ENCODE measurements at regions not wholly inside any gene's neighbourhood (a gene's known extent, or its start where the extent isn't known, plus 50 kb on each side); places are given as distances from the start of the nearest gene placed in this dataset.

DNA sequence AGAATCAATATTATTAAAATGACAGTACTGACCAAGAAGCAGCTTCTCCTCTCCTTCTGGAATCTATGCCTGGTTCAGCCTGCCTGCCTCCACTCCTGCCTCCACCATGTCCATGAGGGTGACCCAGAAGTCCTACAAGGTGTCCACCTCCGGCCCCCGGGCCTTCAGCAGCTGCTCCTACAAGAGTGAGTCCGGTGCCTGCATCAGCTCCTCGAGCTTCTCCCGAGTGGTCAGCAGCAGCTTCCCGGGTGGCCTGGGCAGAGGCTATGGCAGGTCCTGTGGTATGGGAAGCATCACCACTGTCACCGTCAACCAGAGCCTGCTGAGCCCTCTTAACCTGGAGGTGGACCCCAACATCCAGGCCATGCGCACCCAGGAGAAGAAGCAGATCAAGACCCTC lies 822.4 kb upstream of the NEGR1 start:
- in situ Hi-C loops (cut with HindIII; ENCODE audit: low sequenced_read_pairs): no loop called here
- no peak overlapping the region for H3K4me3 ChIP-seq (ENCODE audit: low read depth, low read length)
- no peak for DNase-seq (ENCODE audit: low read depth, low spot score)
- TF ChIP-seq CTCF (IDR thresholded peaks at IDR 0.05; ENCODE audit: low read depth, low read length): no peak

- in situ Hi-C loops (cut with HindIII; ENCODE audit: low sequenced_read_pairs): no loop called here
- no peak for DNase-seq (ENCODE audit: low read depth, low spot score)
- no peak for TF ChIP-seq CTCF (IDR thresholded peaks at IDR 0.05; ENCODE audit: low read depth, low read length)
- H3K4me3 ChIP-seq (ENCODE audit: low read depth, low read length): no peak overlapping the region
Observed at GRCh38 chr1:73100216-73100615, 817.9 kb upstream of the NEGR1 start.

DNA sequence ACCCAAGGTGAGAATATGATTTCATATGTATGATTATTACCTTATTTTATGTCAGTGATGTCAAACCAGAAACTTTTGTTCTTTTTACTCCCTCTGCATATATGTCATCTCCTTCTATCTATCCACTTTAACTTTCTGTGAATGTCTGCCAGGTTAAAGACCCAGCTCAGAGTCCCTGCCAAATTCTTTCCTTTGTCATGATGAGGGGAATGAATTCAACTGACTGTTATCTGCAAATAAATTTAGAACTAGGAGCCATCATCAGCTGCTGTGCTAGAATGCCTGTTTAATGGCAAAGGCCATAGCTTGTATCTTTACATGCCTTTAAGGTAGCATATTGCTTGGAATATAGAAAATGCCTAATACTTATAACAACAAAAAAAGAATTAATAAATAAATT lies 815.6 kb upstream of the NEGR1 start:
- in situ Hi-C loops (cut with HindIII; ENCODE audit: low sequenced_read_pairs): no loop called here
- no peak for TF ChIP-seq CTCF (IDR thresholded peaks at IDR 0.05; ENCODE audit: low read depth, low read length)
- H3K4me3 ChIP-seq (ENCODE audit: low read depth, low read length): no peak overlapping the region
- DNase-seq (ENCODE audit: low read depth, low spot score): no peak

DNA sequence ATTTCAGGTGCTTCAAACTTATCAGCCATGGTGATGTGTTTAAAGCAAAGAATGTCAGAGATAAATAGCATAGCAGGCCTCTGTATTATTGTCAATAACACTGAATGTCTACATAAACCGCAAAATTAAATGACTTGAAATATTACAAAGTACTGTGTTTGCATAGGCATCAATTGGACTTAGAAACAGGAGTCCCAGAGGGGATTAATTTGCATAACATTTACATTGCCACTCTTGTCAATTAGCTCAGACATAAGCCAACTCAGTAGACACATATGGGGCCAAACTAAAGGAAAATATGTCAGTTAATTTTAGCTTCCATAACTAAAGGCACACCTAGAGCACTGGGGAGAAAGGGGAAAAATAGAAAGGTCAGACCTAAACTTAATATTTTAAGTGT lies 814.5 kb upstream of the NEGR1 start:
- in situ Hi-C loops (cut with HindIII; ENCODE audit: low sequenced_read_pairs): no loop called here
- DNase-seq (ENCODE audit: low read depth, low spot score): no peak
- TF ChIP-seq CTCF (IDR thresholded peaks at IDR 0.05; ENCODE audit: low read depth, low read length): no peak
- no peak overlapping the region for H3K4me3 ChIP-seq (ENCODE audit: low read depth, low read length)

DNA sequence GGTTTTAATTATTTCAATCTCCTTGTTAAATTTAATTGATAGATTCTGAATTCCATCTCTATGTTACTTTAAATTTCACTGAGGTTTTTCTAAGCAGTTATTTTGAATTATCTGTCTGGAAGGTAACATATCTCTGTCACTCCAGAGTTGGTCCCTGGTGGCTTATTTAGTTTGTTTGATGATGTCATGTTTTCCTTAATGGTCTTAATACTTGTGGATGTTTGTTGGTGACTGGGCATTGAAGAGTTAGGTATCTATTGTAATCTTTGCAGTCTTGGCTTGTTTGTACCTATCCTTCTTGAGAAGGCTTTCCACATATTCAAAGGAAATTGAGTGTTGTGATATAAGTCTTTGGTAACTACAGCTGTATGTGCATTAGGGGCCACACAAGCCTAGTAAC lies 810.0 kb upstream of the NEGR1 start:
- in situ Hi-C loops (cut with HindIII; ENCODE audit: low sequenced_read_pairs): no loop called here
- TF ChIP-seq CTCF (IDR thresholded peaks at IDR 0.05; ENCODE audit: low read depth, low read length): no peak
- H3K4me3 ChIP-seq (ENCODE audit: low read depth, low read length): no peak overlapping the region
- no peak for DNase-seq (ENCODE audit: low read depth, low spot score)

DNA sequence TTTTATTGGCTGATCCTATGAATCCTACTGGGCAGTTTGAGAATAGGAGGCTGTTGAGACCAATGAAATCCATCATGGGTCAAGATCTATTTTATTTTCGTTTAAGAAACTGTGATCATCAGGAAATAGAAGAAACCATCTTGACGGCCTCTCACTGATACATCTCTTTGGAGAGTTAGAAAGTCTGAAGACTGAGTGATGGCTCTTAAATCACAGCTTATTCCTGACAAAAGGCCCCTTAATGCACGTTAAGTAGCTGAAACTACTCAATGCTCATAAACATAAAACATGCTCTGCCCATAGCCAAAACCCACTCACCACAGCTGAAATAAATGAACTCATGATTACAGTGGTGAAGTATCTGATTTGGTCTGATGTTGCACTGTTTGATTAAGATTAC lies 784.5 kb upstream of the NEGR1 start:
- no peak for DNase-seq (ENCODE audit: low read depth, low spot score)
- no peak for TF ChIP-seq CTCF (IDR thresholded peaks at IDR 0.05; ENCODE audit: low read depth, low read length)
- no peak overlapping the region for H3K4me3 ChIP-seq (ENCODE audit: low read depth, low read length)
- in situ Hi-C loops (cut with HindIII; ENCODE audit: low sequenced_read_pairs): no loop called here
